Inferior parietal cortex (tissue), 1 donor: ENCODE measurements at regions not wholly inside any gene's neighbourhood (a gene's known extent, or its start where the extent isn't known, plus 50 kb on each side); places are given as distances from the start of the nearest gene placed in this dataset.

Source experiments
- DNase-seq: peaks from one replicate; pipeline ENCODE4 v3.0.0-alpha.2; 2016; ENCODE audit errors: extremely low spot score

DNA sequence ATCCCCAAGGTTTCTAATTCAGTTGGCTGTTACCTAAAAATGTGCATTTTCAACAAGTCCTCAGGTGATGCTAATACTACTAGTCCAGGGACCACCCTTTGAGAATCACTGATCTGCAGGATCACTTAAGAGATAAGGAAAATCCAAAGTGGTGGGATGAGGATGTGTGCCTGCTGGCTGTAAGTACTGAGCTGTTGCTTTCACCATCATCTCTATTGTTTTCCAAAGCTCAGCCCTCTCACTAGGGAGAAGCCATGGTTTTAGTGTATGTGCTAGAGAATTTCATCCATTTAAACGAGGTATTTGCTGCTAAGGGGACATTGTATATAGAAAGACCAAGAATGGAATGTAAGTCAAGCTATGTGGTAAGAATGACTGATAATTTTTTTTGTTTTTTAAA lies 202.3 kb downstream of the KIF21A start:
- no peak for DNase-seq

DNA sequence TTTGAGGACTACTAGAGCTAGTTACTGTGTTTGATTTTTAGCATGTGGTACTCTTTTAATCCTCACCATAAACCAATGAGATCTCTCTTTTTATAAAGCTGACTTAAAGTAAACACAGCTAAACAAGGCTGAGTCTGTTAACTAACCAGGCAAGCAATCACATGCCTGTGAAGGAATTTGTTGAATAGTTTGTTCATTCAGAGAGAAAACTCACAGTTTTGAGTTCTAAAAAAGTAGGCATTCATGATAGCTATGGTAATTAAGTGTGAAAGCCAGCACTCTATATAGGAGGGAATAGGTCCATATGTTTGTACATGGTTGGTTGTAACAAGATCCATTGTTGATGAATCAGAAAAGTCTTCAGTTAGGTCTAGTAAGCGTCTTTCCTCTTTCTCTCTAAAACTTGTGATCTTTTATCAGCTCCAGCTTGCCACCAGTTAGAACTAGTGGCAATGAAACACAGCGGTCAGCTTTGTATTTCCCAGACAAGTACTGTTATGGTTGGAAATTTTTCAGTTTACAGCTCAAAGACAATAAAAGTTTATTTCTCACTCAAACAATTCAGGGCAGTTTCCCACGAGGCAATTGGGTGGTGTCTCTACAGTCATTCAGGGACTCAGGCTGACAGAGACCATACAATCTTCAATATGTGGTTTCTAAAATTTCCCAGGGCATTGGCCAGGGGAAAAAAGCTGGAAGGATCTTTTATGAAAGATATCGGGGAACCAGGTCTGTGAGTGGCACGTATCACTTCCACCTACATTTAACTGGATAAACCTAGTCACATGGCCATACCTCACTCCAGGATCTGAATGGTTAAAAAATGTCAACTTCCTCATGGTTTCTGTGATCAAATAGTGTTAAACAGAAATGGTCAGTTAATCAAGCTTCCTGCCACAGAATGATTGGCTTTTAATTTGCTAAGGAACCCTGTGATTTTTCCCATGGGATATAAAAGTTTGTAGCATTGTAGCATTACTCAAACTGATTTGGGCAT lies 203.1 kb downstream of the KIF21A start:
- DNase-seq: no peak

DNA sequence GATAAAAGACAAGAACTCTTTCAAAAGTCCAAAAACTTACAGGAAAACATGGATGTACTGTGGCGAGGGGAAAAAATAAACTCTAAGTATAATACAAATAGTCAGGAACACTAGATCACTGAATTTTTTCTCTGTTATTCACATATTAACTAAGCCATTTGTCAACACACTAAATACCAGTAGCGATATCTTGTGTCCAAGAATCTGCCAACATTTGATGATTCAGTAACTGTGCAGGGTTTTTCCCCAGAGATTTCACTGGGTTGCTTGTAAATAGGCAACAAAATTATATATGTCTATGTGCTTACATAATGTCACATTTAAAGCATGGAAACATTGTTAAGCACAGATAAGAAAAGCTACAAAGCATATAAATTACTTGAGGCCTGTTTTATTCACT lies 205.9 kb downstream of the KIF21A start:
- no peak for DNase-seq

DNA sequence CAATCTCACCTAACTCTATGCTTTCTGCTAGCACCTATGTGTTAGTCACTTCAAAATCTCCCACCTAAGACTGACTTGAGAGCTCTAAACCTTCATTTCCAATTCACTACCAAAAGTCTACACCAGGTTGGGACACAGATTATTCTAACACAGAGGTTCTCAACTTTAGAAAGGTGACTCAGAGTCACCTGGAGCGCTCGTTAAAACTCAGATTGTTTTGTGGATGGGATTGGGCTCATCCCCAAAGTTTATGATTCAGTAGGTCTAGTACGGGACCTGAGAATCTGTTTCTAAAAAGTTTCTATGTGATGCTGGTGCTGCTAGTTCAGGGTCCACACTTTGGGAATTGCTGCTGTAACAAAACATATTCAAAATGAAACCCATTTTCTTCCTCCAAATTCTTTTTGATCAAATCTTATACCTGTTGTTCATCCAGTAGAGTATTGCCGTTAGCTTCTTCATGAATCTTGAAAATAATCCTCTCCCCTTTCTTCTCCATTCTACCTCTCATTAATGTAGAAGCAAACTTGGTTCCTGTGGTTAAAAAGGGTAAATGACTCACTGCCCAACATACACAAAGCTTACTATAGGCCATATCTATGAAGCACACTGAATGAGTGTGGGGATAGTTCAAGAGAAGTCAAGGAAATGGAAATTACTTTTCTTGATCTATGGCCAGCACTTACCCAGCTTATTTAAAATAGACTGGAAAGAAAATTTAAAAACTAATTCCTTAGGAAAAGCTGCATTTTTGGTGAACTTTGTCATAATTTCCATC lies 206.7 kb downstream of the KIF21A start:
- no peak for DNase-seq

DNA sequence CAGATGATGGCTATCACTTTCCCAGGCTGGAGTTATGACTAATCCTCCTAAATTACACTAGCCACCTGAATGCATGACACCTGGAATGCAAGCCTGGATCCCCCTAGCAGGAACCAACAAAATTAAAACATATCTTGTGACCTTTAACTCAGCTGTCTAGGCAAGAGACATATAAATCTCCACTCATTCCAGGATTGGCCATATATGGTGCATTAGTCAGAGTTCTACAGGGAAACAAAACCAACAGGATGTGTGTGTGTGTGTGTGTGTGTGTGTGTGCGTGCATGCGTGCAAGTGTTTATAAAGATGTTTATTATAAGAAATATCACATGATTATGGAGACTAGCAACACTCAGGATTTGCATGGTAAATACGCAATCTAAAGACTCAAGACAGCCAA lies 212.8 kb downstream of the KIF21A start:
- no peak for DNase-seq

DNA sequence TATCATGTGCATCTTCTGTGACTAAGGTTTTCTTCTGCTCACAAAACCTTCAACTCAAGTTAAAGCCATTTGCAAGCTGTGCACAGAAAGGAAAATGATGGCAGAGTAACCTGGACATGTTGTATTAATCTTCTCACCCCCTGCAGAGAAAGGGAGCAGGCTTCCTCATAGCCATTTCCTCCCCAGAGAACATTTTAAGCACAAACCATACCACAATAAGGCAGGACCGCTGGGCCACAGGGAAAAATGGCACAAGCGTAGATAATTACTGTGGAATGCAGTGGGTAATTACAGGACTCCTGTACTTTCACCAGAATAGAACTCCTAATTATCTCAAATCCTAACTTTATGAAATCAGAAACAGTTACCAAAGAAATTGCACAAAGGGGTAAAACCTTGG lies 215.7 kb downstream of the KIF21A start:
- DNase-seq: no peak

DNA sequence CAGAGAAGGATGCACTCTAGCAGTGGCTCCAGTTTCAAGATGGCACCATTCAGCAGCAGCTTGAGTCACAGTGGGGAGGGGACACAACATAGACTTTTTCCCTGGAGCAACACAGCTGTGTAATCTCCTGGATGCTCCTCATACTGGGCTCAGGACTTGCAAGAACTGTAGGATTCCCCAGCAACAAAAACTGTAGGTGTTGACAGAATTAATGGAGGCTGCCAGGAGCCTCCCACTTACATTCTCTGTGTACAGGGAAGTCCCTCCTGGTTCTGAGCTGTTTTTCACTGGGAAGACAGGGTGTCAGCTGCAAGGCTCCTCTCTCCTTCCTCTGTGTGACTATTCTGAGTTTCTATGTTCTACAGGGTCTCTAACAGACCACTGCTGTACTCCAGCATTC lies 217.9 kb downstream of the KIF21A start:
- no peak for DNase-seq

DNA sequence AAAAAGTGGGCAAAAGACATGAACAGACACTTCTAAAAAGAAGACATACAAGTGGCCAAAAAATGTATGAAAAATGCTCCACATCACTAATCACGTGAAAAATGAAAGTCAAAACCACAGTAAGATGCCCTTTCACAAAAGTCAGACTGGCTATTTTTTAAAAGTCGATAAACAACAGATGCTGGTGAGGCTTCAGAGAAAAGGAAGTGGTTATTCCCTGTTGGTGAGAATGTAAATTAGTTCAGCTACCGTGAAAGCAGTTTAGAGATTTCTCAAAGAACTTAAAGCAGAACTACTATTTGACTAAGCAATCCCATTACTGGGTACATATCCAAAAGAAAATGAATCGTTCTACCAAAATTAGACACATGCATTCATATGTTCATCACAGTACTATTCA lies 237.0 kb downstream of the KIF21A start:
- no peak for DNase-seq

DNA sequence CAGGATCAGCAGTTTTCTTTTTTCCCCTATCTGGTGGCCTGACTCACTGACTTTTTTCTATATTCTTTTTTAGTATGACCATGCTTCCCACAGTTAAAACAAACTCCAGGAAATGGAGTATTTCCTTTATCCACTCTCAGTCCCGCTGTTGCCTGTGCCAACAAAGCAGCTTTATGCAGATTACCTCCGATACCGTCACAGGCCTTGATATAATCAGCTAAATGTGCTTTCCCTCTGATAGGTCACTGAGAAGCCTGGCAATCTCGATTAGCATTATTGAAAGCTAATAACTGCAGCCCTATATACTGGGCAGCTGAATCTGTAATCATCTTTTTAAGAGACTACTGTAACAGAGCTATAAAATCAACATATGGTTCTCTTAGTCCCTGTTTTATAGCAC lies 243.6 kb downstream of the KIF21A start:
- DNase-seq: no peak

DNA sequence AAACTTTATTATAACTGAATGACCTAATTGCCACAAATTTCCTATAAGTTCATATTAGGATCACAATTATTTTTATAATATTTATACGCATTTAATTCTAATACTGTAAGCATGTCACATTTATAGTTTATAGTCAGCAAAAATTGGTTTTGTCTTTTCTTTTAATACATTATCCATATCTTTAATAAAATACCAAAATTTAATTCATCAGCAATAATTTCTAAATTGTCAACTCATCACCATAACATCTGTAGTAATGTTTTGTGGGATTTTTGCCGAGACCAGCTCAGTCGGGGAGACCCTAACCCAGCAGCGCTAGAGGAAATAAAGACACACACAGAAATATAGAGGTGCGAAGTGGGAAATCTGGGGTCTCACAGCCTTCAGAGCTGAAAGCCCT lies 254.2 kb downstream of the KIF21A start:
- no peak for DNase-seq

DNA sequence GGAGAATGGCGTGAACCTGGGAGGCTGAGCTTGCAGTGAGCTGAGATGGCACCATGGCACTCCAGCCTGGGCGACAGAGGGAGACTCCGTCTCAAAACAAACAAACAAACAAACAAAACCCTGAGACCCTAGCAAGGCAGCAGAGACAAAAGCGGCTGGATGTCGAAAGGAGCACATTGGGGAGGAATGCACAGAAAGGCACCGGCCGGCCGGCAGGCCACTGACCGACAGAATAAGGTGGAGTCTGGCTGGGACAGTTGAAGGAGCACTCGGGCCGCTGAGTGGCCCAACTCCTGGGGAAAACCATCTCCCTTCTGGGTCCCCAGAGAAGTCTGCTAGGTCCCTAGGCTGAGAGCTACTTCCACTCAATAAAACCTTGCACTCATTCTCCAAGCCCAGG lies 256.2 kb downstream of the KIF21A start:
- DNase-seq: no peak

DNA sequence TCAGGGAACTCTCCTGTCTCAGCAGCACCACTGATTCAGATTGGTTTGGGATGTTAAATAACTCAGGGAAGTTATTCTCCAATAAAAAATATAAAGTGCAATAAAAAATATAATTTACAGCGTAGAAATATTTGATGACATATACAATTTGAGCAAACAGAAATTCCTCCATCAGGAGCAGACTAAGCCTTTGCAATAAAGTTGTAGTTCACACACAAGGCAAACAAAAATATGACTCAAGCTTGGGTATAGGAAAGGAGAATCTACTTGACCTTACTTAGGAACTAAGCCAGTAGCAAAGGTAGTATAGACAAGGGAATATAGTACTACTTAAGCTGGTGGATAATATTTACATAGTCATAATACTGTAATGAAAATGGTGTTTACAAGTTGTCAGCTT lies 264.1 kb downstream of the KIF21A start:
- DNase-seq: no peak

DNA sequence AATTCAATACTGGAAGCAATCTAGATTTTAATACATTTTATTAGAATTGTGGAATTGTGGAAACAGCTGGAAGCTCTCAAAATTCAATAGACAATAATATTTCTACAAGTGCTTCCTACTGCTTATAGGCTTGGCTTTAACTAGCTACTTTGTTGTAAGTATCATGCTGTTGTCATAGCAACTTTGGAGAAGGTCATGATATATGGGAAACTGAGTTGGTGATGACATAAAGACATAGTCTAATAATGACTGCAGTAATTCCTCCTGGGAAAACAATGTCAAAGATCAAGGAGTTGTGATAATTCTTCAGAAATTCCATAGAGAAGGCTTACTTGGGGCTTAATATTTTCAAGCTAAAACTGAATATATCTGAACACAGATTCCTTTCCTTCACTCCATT lies 266.6 kb downstream of the KIF21A start:
- no peak for DNase-seq

DNA sequence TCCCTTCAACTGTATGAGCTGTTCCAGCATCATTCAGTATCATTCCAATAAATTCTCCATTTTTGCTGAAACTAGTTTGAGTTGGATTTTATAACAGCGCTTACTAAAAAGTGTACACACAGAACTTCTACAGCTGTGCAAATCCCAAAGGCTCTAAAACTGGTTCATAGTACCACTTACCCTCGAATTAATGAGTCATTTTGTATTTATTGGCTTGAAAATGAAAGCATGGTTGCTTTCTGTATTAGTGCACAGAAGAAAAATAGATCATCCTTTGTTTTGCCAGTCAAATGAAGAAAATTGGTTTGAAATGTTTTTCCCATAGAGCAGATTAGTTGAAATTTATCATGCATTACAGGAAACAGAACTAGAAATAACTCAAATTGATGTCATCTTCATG lies 268.3 kb upstream of the CPNE8 start:
- DNase-seq: no peak

DNA sequence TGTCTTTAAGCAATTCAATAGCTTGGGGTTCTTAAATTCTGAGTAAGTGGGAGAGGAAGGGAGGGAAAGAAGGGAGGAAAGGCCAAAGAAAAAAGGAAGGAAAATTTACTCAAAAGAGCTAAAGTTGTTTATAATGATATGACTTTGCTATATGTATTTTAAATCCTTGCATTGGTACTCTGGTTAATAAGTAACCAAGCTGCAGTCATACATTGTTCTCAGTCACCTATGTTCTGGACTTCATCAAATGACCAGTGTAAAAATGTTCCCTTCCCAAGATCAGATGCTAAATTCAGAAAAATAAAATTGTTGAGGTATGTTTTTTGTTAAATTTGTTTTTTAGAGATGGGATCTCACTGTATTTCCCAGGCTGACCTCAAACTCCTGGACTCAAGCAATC lies 259.9 kb upstream of the CPNE8 start:
- DNase-seq: no peak

DNA sequence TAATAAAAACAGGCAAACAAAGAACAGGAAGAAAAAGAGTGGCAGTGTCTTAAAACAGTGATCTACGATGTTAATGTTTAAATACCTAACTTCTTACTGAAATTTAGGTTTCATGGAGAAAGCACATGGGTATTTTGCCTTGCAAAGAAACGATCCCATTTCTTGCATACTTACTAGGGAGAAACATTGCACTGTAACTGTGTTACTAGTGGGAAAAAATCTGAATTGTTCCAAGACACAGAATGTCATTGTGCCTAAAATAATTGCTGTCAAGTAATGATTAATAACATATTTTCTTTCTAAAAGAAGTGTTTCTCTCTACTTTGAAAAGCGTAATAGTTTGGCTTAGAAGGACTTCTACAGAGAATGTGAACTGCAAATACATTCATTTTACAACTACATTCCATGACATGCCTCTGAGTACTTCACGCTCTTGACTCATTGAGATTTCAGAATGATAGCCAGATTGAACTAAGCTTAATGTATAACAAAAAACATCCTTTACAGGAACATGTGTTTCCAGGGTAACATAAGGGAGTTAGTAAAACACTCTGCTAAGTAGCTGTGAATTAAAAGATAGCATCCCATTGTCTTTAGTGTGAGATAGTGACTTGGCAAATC lies 256.2 kb upstream of the CPNE8 start:
- no peak for DNase-seq

DNA sequence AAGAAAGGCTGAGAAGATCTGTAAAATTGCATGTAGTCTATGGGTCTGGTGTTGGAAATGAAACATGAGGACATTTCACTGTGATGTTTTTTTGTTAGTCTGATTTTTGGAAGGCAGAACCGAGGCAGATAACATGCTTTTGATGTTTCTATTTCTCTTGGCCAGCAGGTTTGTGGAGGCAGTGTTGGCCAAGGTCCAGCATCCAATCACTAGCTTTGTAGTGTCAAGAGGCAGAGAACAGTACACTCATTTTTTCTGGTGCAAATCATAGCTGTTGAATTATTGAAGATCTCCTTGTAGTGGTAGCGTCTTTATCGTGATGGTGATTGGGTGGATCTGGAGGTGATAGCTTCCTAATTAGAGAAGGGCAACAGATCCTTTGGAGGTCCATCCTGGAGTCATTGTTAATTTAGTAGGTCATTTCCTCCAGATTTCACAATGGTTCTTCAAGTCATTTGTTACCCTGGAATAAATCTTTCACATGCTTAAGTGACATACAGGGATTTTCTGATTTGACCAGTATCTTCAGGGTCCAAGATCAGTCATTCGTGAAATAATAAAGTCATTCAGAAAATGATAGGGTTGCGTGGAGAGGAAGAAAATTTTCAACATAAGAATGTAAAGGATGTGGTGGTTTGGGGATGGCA lies 252.4 kb upstream of the CPNE8 start:
- DNase-seq: no peak

DNA sequence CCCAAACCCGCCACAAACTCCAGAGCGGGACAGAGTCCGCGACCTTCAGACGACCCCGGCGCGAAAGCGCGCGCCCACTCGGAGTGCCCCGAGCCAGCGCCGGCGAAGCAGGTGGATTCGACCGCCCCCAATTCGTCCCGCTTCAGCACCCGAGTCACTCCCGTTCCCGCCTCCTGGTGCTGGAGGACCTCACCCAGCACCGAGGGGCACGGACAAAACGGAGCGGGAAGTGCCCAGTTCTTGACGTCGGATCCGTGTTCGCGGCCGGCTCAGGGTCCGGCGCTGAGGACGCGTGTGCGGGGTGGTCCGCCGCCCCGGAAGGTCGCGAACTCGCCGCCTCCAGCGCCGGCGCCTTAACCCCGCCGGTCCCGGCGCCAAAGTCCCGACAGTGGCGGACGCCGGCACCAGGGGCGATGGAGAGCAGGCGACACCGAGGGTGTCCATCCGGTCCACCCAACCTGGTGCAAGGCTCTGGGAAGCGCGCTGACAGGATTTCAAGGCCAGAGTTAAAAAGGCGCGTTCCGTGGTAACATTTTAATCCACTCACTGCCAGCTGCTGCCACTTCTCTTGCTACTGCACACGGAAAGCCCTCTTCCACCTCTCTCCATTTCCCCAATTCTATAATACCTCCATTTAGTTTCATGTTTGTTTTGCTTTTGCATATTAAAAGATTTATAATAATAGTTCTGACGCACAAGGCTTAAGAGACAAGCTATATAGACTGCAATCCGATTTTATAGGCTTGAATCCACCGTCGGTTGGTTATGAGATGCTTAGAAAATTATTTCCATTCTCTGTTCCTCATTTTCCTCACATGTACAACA lies 240.0 kb upstream of the CPNE8 start:
- peak; percentile 21 for DNase-seq

DNA sequence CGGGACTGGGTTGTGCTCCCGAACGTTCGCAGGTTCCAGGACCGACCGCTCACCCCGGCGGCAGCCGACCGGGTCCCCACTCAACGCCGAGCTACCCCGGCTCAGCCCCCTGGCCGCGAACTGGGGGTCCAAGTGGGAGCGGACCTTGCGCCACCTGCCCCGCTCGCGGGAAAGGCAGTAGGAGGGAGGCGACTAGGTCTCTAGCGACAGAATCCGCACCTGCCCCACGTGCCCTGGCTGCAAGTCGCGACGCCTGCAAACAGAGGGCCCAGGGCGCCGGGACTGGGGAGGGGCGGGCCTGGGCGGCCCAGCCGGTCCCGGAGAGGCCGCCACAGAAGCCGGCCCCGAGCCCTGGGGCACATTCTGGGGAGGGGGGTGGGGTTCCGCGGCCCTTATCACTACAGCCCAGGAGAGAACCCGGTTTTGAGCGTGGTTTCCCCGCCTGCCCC lies 239.2 kb upstream of the CPNE8 start:
- no peak for DNase-seq

DNA sequence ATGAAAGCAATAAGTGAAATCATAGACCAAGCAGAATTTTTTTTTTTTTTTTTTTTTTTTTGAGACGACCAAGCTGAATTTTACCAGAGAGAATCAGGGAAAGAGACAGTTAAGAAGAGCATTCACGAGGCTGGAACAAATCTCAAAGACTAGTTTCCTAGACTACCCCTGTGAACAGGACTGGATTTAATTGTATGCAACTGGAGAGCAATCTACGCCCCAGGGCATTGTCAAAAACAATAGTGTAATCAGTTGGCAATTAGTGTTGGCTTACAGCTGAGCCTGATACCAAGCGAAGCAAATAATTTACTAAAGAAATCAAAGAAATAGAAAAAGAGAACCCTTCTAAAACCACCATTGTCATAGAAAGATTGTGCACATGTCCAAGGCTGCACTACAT lies 232.9 kb upstream of the CPNE8 start:
- no peak for DNase-seq

DNA sequence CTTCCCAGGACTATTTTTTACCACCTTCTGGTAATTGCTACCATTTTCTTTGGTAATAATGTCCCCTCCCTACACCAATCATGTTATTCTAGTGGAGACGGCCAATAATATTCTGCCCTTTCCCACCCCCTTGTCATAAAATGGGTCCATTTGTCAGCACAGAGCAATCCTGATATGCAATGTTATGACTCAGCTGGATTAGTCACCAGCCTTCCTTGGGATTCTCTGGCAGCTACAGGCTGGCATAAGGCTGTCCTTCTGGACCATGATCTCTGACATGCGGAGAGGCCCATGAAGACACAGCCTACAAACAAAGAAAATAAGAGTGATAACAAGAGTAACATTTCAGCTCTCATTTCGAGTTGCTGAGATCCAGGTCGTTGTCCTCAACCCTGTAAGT lies 222.0 kb upstream of the CPNE8 start:
- DNase-seq: no peak
